Astrocyte (in vitro differentiated cells and primary cell): ENCODE measurements at regions not wholly inside any gene's neighbourhood (a gene's known extent, or its start where the extent isn't known, plus 50 kb on each side); places are given as distances from the start of the nearest gene placed in this dataset.

Source experiments
- EZH2 ChIP-seq: IDR thresholded peaks from 2 replicates; pipeline ENCODE4 v1.6.1; 2012; ENCODE audit warnings: mild to moderate bottlenecking, low read length, inconsistent platforms; ENCODE audit not compliant: insufficient read depth
- TF ChIP-seq, protein P1 (sequence below): IDR thresholded peaks from 2 replicates; pipeline ENCODE4 v1.5.1; 2011; ENCODE audit warnings: low read depth, mild to moderate bottlenecking, inconsistent platforms, low read length, moderate library complexity; ENCODE audit not compliant: insufficient read depth

DNA sequence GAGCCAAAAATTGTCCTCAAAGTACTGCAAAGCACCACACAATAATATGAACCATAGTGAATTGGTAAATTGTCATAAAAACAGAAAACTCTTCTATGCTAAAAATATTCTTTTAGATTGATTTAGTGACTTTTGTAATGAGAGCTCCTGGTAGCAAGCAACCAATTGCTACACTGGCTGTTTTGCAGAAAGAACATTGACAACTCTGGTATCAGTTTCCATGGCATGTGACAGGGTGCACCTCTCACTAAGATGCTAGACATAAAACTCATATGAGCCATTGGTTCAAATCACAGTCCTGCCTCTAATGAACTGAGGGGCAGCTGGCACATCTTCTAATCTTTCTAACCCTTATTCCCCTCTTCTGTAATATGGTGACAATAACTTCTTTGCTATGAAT lies 212.2 kb downstream of the HS3ST1 start:
- TF ChIP-seq, protein P1, sequence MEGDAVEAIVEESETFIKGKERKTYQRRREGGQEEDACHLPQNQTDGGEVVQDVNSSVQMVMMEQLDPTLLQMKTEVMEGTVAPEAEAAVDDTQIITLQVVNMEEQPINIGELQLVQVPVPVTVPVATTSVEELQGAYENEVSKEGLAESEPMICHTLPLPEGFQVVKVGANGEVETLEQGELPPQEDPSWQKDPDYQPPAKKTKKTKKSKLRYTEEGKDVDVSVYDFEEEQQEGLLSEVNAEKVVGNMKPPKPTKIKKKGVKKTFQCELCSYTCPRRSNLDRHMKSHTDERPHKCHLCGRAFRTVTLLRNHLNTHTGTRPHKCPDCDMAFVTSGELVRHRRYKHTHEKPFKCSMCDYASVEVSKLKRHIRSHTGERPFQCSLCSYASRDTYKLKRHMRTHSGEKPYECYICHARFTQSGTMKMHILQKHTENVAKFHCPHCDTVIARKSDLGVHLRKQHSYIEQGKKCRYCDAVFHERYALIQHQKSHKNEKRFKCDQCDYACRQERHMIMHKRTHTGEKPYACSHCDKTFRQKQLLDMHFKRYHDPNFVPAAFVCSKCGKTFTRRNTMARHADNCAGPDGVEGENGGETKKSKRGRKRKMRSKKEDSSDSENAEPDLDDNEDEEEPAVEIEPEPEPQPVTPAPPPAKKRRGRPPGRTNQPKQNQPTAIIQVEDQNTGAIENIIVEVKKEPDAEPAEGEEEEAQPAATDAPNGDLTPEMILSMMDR = no peak
- no peak for TF ChIP-seq EZH2
